Esophagus mucosa (tissue), 1 donor: ENCODE measurements at regions not wholly inside any gene's neighbourhood (a gene's known extent, or its start where the extent isn't known, plus 50 kb on each side); places are given as distances from the start of the nearest gene placed in this dataset.
"Not testable (repeated sequence)": the region's sequence is repeated elsewhere in the genome, so short reads cannot be mapped to it uniquely, and the experiment has no call there.

Experiments used
- ATAC-seq: fragments of 200-7000 bp; cut with Tn5 transposase; one replicate; pipeline ENCODE4 v1.9.1; 2020
- donor health status: DM: yes; HTN: yes; CAD: no.

DNA sequence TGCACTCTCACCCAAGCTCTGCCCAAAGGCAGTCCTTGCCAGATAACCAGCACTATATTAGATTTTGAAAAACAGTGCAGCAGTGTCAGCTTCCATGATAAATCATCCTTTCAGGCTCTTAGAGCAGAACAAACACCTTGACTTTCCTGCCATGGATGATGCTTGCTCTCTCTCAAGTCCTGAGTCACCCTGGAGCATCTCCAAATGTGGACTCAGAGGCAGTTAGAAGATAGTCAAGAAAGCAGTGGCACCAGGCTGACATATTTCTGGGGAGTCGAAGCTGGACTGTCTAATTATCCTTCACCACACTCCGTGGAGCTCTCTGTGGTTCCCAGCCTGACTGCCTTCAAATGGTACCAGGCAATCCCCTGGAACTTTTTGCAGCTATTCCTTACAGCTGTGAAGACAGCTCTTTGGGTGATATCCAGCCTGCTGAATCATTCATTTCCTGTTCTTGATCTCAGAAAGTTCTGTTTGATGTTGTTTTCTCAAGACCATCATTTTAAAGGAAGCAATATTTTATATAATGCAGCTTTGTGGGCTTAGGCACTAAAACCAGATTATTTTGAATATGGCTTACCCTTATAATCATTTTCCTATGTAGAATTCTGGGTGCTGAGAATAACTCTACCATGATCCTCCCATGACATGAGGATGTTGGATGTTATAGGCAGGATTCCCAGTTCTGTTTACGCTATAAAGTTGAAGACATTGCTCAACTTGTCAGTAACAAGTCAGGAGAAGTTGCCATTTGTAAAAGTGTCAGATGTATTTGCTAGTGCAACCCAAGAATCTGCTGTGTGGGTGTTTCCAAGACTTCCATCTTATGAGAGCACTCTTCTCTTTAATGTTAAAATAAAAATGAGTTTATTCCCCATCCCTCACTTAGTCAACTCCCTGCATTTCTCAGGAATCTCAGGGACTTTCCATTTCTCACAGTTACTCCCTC lies 233.8 kb downstream of the C7orf25 start:
- ATAC-seq, result peak; percentile 95

DNA sequence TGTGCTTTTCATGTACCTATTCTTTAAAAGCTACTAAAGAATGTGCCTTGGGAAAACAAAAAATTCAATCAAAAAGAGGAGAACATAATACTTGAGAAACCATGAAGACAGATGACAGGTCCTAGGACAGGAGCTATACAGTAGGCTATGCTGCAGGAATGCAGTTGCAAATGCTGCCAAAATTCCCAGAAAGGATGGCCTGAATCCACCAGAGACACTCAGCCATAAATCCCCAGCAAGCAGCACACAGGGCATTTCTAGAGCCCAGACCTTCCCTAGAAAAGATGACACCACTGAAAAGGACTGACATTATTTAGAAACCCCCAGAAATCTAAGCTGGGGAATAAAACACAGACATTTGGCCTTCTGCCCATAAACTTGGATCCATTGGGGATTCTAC lies 237.3 kb downstream of the C7orf25 start:
- ATAC-seq, result no peak

DNA sequence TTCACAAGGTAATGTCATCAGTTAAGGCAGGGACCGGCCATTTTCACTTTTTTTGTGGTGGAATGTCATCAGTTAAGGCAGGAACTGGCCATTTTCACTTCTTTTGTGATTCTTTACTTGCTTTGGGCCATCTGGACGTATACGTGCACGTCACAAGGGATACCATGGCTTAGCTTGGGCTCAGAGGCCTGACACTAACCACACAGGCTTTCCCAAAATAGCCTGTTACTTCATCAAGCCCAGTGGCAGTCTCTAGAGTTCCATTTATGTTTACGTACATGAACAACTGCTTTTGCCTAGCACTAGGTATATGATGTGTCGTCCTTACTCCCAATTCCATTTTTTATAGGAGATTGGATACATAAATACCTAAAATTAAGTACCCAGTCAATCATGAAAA lies 237.9 kb downstream of the C7orf25 start:
- ATAC-seq, result no peak

DNA sequence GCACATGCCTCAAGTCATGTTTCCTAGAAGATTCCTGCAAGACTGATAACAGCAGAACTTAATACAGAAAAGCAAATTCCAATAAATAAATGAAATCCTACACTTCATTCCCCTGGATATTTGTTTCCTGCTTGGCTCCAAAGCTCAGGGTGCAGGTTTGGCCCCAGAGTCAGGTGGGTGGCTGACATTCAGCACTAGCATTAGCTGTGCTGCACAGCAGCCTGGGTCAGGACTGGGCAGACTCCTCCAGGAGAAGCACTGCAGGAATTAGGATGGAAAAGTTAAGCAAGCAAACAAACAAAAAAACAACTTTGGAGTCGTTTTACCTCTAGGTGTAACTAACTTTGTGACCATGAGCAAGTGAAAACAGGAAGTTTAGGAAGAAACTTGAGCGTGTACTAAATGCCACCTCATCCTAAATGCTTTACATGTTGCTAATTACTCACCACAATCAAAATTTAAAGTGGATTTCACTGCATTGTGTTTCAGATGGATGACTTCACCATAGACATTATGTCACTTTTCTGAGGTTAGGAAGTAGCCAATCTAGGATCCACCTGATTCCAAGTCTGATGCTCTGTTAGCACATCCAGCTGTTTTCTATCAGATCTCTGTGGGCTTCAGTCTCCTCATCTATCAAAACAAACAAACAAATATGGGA lies 239.4 kb downstream of the C7orf25 start:
- peak; percentile 68 for ATAC-seq

DNA sequence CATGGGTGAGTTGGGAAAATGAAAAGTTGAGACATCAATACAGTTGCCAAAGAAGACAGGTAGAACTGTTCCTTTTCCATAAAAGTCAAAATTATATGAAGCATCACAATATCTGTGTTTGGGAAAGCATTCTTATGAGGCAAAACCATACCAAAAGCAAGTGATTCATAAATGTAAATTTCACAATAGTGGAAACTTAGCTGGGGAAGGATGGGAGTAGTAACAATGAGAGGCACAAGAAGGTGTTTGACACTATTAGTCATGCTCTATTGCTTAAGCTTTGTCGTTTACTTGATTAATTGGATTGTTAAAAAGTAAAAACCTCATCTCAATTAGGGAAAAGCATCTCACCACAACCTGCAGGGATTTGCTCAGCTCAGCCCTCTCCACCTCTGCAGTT lies 240.2 kb downstream of the C7orf25 start:
- peak; percentile 92 for ATAC-seq

DNA sequence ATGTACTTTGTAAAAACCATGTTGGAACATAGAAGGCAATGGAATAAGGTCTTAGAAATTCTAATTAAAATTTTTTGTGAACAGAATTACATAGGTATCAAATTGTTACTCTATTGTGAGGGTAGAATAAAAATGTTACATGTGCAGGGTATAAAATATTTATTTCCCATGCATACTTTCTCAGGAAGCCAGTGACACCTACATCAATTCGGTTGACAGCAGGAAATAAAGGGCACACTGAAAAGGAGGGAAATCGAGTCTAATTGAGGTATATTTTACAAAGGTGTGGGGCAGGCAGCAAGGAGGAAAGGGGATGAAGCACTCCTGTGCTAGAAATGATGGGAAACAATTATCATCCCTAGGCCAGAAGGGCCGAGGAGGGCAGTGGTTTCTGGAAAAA lies 244.9 kb downstream of the C7orf25 start:
- ATAC-seq, result no peak

DNA sequence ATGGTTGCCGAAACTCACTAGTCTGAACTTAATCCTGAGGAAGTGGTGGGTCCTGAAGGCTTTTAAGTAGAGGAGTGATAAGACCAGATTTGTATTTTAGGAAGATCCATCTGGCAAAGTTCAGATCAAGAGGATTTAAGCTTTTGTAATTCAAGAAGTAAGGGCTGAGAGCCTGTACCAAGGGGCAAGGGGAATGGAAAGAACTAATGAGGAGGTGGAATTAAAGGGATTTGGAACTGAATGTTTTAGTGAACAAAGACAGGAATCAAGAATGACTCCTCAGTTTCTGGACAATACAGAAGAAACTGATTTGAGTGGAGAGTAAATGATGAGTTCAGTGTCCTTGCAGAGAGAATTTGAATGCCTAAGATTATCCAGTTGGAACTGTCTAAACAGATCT lies 249.0 kb downstream of the C7orf25 start:
- no peak for ATAC-seq

DNA sequence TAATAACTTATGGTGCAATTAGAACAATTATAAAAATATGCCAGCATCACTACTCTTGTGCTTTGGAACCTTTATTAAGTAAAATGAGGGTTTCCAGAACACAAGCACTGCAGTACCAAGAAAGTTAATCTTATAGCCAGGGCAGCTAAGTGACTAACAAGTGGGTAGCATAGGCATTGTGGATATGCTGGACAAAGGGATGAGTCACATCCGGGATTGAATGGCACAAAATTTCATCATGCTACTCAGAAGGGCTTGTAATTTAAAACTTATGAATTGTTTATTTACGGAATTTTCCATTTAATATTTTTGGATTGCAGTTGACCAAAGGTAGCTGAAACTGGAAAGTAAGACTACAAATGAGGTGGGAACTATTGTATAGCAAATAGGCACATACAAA lies 250.6 kb downstream of the C7orf25 start:
- peak; percentile 88 for ATAC-seq

DNA sequence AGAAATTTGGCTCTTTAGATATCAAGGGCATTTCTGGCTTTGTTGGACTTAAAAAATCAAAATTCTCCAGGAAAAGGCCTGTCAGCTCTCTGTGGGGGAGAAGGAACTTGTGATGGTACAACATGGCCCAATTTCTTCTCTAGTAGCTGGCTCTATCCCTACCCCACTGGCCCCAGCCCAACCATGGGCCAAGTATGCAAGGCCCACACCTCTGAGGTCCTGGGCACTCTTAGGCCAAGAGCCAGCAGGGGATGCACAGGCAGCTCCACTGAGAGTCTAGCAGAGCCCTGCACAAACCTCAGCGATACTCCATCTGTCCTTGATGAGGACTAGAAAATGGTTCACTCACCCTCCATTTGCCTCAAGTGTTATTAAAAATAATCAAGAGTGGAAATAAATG lies 261.2 kb downstream of the C7orf25 start:
- no peak for ATAC-seq

DNA sequence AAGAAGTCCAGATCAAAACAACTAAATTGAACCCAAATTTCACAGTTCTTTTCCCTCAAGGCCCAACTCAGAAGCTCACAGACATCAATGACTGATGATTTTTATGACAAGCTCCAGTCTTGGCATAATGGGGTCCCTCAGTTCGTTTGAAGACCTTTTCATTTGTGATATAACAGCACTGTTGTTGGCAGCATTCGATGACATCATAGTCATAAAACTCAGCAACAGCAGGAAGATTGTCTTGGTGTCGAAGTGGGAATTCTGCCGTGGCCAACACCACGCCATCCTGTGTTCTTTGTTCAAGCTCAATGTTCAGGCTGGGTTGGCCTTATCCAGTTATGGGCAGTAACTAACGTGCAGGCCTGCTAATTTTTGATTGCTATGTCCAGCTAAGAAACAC lies 261.7 kb downstream of the C7orf25 start:
- ATAC-seq, result no peak

DNA sequence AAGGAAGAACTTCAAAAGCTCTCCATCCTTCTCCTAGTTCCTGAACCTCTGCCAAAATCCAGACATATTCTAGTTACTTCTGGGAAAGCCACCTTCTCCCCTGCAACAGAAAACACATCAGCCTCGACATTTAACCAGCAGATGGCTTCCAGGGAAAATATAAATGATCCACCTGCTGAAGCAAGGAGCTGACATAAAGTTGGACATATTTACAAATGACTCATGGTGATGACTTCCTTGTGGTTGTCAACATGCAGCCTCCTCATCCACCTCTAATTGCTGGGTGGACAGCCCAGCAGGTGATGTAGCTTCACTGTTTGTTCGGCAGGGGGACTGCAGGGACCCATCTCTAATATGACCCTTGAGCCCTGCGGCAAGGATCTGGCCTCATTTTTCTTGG lies 266.0 kb downstream of the C7orf25 start:
- ATAC-seq, result no peak

DNA sequence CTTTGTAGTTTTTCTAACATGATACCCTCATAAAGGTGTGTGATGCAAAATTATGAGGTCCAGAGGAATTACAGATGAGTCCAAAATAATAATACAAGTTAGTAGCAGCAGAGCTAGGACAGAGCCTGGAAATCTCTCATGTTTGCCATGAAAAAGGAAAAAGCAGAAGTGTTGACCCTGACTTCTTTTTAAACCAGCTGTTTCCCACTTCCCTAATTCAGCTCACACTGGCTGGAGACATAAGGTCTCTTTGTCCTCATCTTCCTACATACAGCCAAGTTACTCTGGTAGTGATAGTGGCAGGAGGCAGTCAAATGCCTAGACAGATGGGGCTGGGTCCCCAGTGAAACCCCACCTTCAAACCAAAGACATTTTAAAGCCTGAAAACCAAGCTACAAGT lies 269.2 kb downstream of the C7orf25 start:
- no peak for ATAC-seq

DNA sequence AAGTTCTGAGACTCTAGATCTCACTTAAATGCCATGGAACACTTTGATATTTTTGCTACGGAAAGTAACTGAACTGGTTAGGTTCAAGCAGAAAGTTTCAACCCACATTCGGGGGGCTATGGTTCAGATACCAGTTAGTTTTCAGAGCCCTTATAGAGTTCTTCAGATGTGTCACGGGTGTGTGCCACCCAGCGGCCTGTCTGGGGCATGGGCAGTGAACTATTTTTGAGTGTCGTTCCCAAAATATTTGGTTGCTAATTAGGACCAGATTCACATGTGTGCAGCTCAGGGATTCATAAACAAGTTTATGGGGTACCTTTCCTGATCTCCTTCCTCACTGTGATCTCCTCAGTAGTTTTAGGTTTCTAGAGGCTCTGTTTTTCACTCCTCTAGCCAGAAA lies 271.9 kb downstream of the C7orf25 start:
- no peak for ATAC-seq

DNA sequence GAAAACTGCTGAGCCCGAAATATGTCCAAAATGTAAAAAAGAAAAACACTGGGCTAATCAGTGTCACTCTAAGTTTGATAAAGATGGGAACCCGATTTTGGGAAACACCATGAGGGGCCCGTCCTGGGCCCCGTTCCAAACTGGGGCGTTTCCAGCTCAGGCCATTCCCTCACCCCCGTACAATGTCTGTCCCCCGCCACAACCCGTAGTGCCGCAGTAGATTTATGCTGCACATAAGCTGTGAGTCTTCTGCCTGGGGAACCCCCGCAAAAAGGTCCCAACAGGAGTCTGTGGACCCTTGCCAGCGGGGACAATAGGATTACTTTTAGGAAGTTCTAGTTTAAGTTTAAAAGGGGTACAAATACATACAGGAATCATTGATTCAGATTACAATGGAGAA lies 275.5 kb downstream of the C7orf25 start:
- ATAC-seq, result not testable (repeated sequence)

DNA sequence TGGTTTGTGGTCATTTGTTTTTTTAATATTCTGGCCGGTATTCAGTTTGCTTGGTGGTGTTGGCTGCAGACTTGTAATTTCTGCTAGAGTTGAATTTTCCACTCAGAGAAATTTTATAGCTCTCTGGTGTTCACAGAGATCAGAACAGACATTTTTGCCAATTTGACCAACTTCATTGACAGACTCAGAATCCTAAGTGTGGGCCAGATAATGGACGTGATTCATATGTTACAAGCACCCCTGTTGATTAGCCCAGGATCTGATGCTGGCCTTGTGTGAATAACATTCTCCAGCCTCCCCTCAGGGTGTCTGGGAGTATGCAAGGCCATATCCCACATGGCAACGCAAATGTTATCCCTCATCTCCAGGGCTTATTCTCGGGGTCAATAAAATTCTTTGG lies 283.8 kb downstream of the C7orf25 start:
- ATAC-seq, result no peak

DNA sequence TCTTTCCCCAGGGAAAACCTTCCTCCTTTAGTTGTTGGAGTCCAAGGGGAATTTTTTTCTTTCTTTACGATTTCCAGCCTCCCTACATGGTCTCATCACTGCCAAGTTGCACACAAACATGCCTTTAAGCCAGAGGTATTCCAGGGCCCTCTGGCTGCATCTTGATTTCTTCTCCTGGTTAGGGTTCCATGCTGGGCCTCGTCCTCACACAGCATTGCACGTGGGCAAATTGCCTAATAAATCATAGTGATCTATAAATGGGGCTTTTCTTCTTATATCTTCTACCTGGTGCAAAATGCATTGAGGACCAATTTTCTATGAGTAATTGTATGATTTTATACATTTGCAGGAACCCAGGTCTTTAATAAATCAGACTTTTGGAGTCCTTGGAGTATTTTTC lies 284.2 kb downstream of the C7orf25 start:
- ATAC-seq, result no peak

DNA sequence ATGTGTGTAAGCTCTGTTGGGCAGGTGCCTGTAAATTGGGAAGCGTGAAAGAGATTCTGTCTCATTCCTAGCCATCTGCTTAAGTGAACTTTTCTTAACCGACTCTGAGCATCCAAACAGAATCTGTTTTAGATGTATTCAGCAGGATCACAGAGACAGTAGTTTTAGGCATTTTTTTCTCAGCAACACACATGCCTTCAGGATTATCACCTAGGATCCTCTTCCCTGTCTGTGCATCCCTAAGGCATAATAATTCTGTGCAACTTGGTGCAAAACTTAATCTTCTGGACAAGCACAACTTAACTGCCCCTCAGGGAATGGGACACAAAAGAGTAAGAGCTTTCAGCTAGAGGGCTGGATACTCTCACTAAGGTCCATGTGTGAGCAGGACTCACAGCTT lies 284.8 kb downstream of the C7orf25 start:
- no peak for ATAC-seq

DNA sequence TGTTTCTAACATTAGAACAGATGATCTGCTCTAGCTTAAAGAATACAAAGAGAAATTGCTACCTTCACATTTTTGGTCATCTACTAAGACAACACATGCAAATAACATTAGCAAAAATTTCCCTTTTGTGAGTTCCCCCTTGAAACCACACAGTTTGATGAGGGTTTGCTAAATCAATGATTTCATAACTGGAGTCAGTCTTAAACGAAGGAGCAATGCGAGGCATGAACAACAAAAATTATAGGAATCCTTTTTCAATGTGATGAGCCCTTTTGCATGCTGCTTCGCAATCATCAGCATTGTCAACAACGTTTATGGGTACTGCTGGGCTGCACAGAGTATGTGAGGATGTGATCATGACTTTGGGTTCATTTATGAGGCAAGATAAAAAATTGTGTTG lies 286.4 kb downstream of the C7orf25 start:
- no peak for ATAC-seq

DNA sequence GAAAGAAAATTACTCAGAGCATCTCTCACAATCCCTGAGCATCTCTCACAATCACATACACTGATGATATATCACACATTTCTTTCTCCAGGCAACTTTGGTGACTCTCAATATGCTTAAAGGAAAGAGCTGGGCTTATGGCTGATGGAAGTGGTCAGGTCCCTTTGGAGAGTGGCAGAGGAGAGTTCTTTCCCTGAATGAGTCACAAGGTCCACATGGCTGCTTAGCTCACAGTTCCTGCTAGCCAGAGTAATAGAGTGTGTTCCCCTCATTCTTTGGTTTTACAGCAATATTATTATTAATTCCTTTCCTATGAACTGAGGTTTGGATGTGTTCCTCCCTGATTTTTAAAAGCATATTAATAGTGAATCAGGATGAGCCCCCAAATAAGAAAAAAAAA lies 287.4 kb downstream of the C7orf25 start:
- ATAC-seq, result no peak

DNA sequence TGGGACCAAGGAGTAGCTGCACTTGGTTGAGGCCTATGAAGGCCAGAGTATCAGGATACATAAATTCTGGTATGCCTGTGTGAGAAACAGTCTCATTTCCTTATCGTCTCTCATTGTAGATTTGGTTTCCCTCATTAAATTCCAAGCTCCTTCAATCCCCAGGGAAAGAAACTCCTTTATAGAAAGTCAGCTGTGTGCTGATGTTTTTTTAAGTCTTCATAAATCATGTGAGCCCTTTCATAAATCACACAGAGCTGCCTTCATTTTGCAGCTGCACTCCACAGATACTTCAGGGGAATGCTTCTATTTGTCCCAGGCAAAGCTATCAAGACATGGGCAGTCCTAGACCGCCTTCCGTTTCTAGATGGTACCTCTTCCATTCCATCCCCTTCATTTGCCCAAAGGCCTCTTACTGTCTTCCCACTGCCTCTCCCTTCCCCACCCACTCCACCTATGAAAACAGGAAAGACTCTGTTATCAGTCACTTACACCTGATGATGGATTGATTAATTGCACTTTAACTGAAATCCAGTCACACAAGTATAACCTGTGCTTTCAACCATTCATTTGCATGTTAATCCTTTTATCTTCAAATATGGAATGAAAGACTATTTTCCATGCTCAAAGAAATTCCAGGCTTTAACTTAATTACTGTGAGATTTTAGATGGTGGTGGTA lies 290.2 kb downstream of the C7orf25 start:
- no peak for ATAC-seq

DNA sequence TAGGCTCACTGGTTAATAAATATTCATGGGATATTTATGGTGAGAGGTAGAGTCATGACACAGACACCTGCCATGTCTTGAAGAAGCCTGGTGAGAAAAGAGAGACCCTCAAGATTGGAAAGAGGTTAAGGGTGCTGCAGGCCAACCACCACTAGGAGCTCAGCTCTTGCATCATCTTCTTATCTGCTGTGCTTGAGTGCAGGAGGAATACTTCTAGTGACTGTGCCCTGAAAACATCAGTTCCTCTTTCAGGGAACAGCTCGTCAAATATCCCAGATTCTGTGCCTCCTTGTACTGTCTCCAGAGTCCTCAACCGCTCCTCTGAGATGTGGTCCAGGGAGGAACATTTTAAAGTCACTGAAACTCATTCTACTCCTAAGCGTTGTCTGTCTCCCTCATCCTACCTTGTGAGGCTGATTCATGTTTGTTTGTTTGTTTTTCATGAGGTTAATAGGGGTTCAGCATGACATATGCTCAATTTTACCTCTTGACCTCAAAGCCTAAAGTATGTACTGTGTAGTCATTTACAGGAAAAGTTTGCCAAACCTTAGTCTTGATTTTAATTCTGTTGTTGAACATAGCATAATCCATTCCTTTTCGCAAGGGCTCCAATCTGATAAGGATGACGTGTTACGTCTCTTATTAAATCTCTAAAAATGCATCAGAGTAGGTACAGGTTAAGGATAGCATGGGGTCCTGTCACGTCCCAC lies 293.1 kb downstream of the C7orf25 start:
- no peak for ATAC-seq

DNA sequence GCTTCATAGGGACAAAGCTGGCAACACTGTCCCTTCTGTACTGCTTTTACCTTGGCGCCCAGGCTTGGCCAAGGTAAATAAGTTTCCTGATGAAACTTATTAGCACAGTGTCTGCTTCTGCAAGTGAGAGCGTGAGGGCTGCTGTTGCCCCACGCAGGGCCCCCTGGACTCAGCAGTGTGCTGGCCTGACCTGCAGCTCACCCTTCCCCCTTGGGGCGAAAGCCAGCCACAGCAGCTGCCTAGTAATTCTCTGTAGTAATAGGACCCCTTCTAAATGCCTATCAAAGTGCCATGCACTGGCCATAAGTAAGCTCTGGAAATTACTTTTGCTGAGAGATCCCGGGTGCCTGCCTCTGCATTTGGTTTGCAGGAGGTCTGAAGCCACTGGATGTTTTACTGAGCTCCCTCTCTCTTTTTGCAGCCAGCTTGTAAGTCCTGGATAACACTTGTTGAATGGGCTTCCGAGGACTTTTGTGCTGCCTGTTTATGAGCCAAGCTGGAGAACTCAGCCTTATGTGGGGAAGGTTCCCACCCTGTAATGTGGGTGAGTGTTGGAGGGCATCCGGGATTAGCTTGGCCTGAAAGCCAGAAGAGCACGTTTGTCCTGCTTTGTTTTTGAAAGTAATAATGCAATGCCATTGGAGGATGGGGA lies 293.9 kb downstream of the C7orf25 start:
- ATAC-seq, result no peak
